ENCODE measurements at regions not wholly inside any gene's neighbourhood (a gene's known extent, or its start where the extent isn't known, plus 50 kb on each side); places are given as distances from the start of the nearest gene placed in this dataset.

DNA sequence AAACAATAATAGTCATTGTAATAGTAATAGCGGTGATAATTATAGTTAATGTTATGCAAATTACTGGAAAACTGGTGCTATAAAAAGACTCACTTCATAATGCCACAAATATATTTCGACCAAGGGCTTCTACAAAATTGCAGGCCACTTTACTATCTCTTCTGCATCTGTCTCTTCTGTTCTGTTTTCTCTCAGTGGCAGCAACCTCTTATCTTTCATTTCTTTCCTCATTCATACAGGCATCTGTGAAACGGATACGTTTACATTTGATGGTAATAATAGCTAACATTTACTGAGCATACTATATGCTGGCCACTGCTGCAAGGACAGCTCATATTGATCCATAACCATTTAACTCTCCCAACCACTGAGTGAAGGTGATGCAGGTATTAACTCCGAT is 537.4 kb upstream of the PFKP start:
- H2BK20ac ChIP-seq (ENCODE audit: low read depth, low read length, poor library complexity, severe bottlenecking): no peak overlapping the region

More for the DNA sequence above, 537.4 kb upstream of the PFKP start:
- Mint-ChIP-seq H3K4me1 (peaks cover 10 to 13% of the 10 kb centered on the region in 2 experiments), H3K9me3 (peaks cover 24 to 29% of the 10 kb centered on the region in 2 experiments), H3K27me3 (ENCODE audit: low read depth) (no peaks in the 10 kb centered on the region), H3K36me3 (ENCODE audit: insufficient read depth in 1 of 3, low read depth in 3 of 3) (peaks cover 7 to 30% (median 16%) of the 10 kb centered on the region in 3 experiments), H3K4me3 (no peak overlapping the region; a peak in 1 of 5 replicates), H3K27ac (no peak overlapping the region)
- no peak overlapping the region for H3K14ac ChIP-seq (ENCODE audit: insufficient read depth, low read length)
- no peak overlapping the region for H2BK15ac ChIP-seq (ENCODE audit: low read depth, low read length)
- WGBS (ENCODE audit: extremely low coverage, insufficient read length, low lambda C conversion rate): no CpG with 5 or more reads among the region's 5 CpGs
- no peak overlapping the region for H3T11ph ChIP-seq (ENCODE audit: low read length)
- no peak overlapping the region for H2AK5ac ChIP-seq (ENCODE audit: insufficient read length, low read length)
- H4K5ac ChIP-seq (ENCODE audit: insufficient read length, low read depth, low read length): no peak overlapping the region
- H3K79me1 ChIP-seq (ENCODE audit: insufficient read depth, low read depth, low read length, poor library complexity, severe bottlenecking): no peaks in the 10 kb centered on the region
- TF ChIP-seq, protein P1, sequence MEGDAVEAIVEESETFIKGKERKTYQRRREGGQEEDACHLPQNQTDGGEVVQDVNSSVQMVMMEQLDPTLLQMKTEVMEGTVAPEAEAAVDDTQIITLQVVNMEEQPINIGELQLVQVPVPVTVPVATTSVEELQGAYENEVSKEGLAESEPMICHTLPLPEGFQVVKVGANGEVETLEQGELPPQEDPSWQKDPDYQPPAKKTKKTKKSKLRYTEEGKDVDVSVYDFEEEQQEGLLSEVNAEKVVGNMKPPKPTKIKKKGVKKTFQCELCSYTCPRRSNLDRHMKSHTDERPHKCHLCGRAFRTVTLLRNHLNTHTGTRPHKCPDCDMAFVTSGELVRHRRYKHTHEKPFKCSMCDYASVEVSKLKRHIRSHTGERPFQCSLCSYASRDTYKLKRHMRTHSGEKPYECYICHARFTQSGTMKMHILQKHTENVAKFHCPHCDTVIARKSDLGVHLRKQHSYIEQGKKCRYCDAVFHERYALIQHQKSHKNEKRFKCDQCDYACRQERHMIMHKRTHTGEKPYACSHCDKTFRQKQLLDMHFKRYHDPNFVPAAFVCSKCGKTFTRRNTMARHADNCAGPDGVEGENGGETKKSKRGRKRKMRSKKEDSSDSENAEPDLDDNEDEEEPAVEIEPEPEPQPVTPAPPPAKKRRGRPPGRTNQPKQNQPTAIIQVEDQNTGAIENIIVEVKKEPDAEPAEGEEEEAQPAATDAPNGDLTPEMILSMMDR (conservative IDR thresholded peaks at IDR 0.05): no peak
- no peak overlapping the region for H3K18ac ChIP-seq (ENCODE audit: insufficient read length, low read depth, low read length)
- H3K4me2 ChIP-seq (ENCODE audit: insufficient read depth, insufficient read length, low read length): no peak overlapping the region
- no peak overlapping the region for H2BK5ac ChIP-seq (ENCODE audit: insufficient read length, low read length)
- H3K79me2 ChIP-seq (ENCODE audit: insufficient read depth, low read length): no peaks in the 10 kb centered on the region
- no peaks in the 10 kb centered on the region for H3K27me3 ChIP-seq (ENCODE audit: insufficient read depth, low read length)
- peaks cover 3% of the 10 kb centered on the region; the same call in 1 of the 2 replicates for H3K4me1 ChIP-seq (ENCODE audit: insufficient read depth, low read length)
- no peak overlapping the region for H2BK12ac ChIP-seq (ENCODE audit: insufficient read length, low read depth, low read length)
- no peak overlapping the region for H4K91ac ChIP-seq (ENCODE audit: insufficient read length, low read depth, low read length)
- no peak overlapping the region for H2AFZ ChIP-seq (ENCODE audit: low read length)
- H3K4ac ChIP-seq (ENCODE audit: low read depth, low read length): no peak overlapping the region
- no peaks in the 10 kb centered on the region for H3K23me2 ChIP-seq (ENCODE audit: insufficient read length, low read depth, low read length, poor library complexity, severe bottlenecking)
- DNase-seq: no peak
- H3K9me3 ChIP-seq (ENCODE audit: control insufficient read depth, low read depth, low read length): peaks cover 15% of the 10 kb centered on the region
- no peaks in the 10 kb centered on the region for H4K20me1 ChIP-seq (ENCODE audit: control insufficient read depth, insufficient read depth, insufficient read length)
- H3K27ac ChIP-seq (ENCODE audit: insufficient read length, low read depth, low read length): no peak overlapping the region
- no peak overlapping the region for H3K23ac ChIP-seq (ENCODE audit: insufficient read length, low read depth, low read length)
- H3K9ac ChIP-seq (ENCODE audit: extremely low read depth, insufficient read length, low read length): no peak overlapping the region
- no peak overlapping the region for H2BK120ac ChIP-seq (ENCODE audit: low read depth, low read length, poor library complexity, severe bottlenecking)
- H3K56ac ChIP-seq (ENCODE audit: insufficient read length, low read depth, low read length): no peak overlapping the region
- H4K8ac ChIP-seq (replicated peaks; ENCODE audit: insufficient read length, low read depth, low read length): no peak overlapping the region
